ENCODE measurements at regions not wholly inside any gene's neighbourhood (a gene's known extent, or its start where the extent isn't known, plus 50 kb on each side); places are given as distances from the start of the nearest gene placed in this dataset.

- no peak for TF ChIP-seq CTCF (IDR thresholded peaks at IDR 0.05; ENCODE audit: borderline replicate concordance, extremely low read depth, low read length, poor library complexity, severe bottlenecking)
- no peak for TF ChIP-seq EZH2 (IDR thresholded peaks at IDR 0.05; ENCODE audit: borderline replicate concordance, low read depth, low read length, severe bottlenecking)
These were observed 313.7 kb upstream of the IRX4 start for GRCh38 chr5:2196416-2196815.

Measured in DND-41 (cell line).